Myocyte (in vitro differentiated cells): ENCODE measurements at regions not wholly inside any gene's neighbourhood (a gene's known extent, or its start where the extent isn't known, plus 50 kb on each side); places are given as distances from the start of the nearest gene placed in this dataset.

Experiments used
- DNase-seq: peaks from one replicate; pipeline ENCODE4 v3.0.0-alpha.2; 2012; ENCODE audit warnings: low read depth

- no peak for DNase-seq
Observed at GRCh38 chrX:80098038-80098437, 83.5 kb downstream of the TBX22 start.

- no peak for DNase-seq
Observed at GRCh38 chrX:80120335-80120734, 105.8 kb downstream of the TBX22 start.

- DNase-seq = no peak
Observed at GRCh38 chrX:80138938-80139337, 124.4 kb downstream of the TBX22 start.

GRCh38 chrX:80139564-80139963, 125.0 kb downstream of the TBX22 start:
- DNase-seq = no peak

- no peak for DNase-seq
Observed at GRCh38 chrX:80170581-80170980, 156.0 kb downstream of the TBX22 start.

- no peak for DNase-seq
Observed at GRCh38 chrX:80173261-80173660, 158.7 kb downstream of the TBX22 start.

- DNase-seq = no peak
Observed at GRCh38 chrX:80174925-80175574, 160.5 kb downstream of the TBX22 start.

GRCh38 chrX:80181079-80181478, 166.5 kb downstream of the TBX22 start:
- DNase-seq = no peak

- DNase-seq = no peak
Observed at GRCh38 chrX:80184854-80185253, 170.3 kb downstream of the TBX22 start.

GRCh38 chrX:80206647-80207046, 192.1 kb downstream of the TBX22 start:
- no peak for DNase-seq

GRCh38 chrX:80207327-80207726, 192.8 kb downstream of the TBX22 start:
- no peak for DNase-seq

GRCh38 chrX:80216086-80216485, 201.5 kb downstream of the TBX22 start:
- peak; percentile 0 for DNase-seq

GRCh38 chrX:80223982-80224579, 196.2 kb upstream of the TENT5D start:
- DNase-seq = no peak

- no peak for DNase-seq
Observed at GRCh38 chrX:80229626-80230025, 190.6 kb upstream of the TENT5D start.

- no peak for DNase-seq
Observed at GRCh38 chrX:80237072-80237471, 183.2 kb upstream of the TENT5D start.

- DNase-seq = no peak
Observed at GRCh38 chrX:80246271-80246670, 174.0 kb upstream of the TENT5D start.

- DNase-seq = no peak
Observed at GRCh38 chrX:80266287-80266686, 154.0 kb upstream of the TENT5D start.

- no peak for DNase-seq
Observed at GRCh38 chrX:80266979-80267378, 153.3 kb upstream of the TENT5D start.

- no peak for DNase-seq
Observed at GRCh38 chrX:80267790-80268189, 152.5 kb upstream of the TENT5D start.

GRCh38 chrX:80282535-80282934, 137.7 kb upstream of the TENT5D start:
- no peak for DNase-seq

- DNase-seq = no peak
Observed at GRCh38 chrX:80285131-80285773, 135.0 kb upstream of the TENT5D start.

- DNase-seq = no peak
Observed at GRCh38 chrX:80290834-80291233, 129.4 kb upstream of the TENT5D start.

GRCh38 chrX:80293354-80293753, 126.9 kb upstream of the TENT5D start:
- no peak for DNase-seq
